Pancreas (tissue), 10 donors: ENCODE measurements at regions not wholly inside any gene's neighbourhood (a gene's known extent, or its start where the extent isn't known, plus 50 kb on each side); places are given as distances from the start of the nearest gene placed in this dataset.

Source experiments
- ATAC-seq, 4 donors: fragments of 200-7000 bp; cut with Tn5 transposase; one replicate each; pipeline versions ENCODE4 v1.8.0 to v1.9.1; 2020; ENCODE audit warnings: mild to moderate bottlenecking in 4 of 4, moderate library complexity in 4 of 4
- DNase-seq, 6 donors: peaks; one replicate each; pipeline ENCODE4 v3.0.0-alpha.2; 2020
- FAIRE-seq: peaks from 2 replicates; lab custom pipeline; 2012; peaks lifted over from hg19 to GRCh38; lab: Jason Lieb, UNC
- H3K27ac ChIP-seq, 4 donors: fragments of 200-600 bp; sonication (generic); 1 replicate in 3 of 4; 2 replicates in 1 of 4; pipeline versions ENCODE4 v1.5.0 to v1.8.0; 2020
- H3K27me3 ChIP-seq, 4 donors: fragments of 200-600 bp; one replicate each; pipeline ENCODE4 v1.8.0; 2021
- H3K36me3 ChIP-seq, 3 donors: fragments of 200-600 bp; sonication (generic) in 1 of 3; one replicate each; pipeline versions ENCODE4 v1.5.0 to v1.8.0; 2020 to 2021
- H3K4me1 ChIP-seq, 3 donors: fragments of 200-600 bp; one replicate each; pipeline ENCODE4 v1.8.0; 2021
- H3K4me3 ChIP-seq, 4 donors: fragments of 200-600 bp; sonication (generic) in 2 of 4; one replicate each; pipeline versions ENCODE4 v1.5.0 to v1.8.0; 2020 to 2021
- H3K9me3 ChIP-seq, 4 donors: fragments of 200-600 bp; one replicate each; pipeline ENCODE4 v1.8.0; 2021
- WGBS, 2 donors: extraction: QIAGEN DNeasy Blood & Tissue Kit; methylation state at CpG; one replicate each; pipeline ENCODE4 v1.1.7; 2013; 5-methylcytosine and 5-hydroxymethylcytosine counted together
- intact Hi-C, 3 donors: fragments of 100-400 bp; cut with DNase I; formaldehyde crosslinking; loops; one replicate each; pipeline versions ENCODE4 v1.11.1 to v1.14.2; 2022
- TF ChIP-seq, protein P1 (sequence below), 4 donors: fragments of 200-600 bp; sonication (generic) in 3 of 4; IDR thresholded peaks; one replicate each; pipeline versions ENCODE4 v1.5.0 to v1.8.0; 2021; ENCODE audit warnings: antibody characterized with exemption in 4 of 4
- donor health status: healthy with polysubstance abuse.
- donor health status: DM: no; HTN: no; CAD: no; lungs with moderate emphysema.
- donor health status: DM: no; HTN: no; CAD: no.
- donor health status: control.
- donor health status: control.
- donor health status: Bipolar disorder and iron deficiency.
- donor health status: DM: yes; HTN: yes; CAD: no.
- donor health status: DM: no; HTN: no; CAD: no.
- donor health status: DM: no; HTN: no; CAD: no.
- donor health status: DM: yes; HTN: yes; CAD: no.

- ATAC-seq (no peak), FAIRE-seq (no peak), DNase-seq (no peak)
- H3K27me3 ChIP-seq, result no peaks in the 10 kb centered on the region
- 80 to 81% methylated on average over 3 of the region's 3 CpGs for WGBS, 2 donors
- H3K27ac ChIP-seq, result no peak overlapping the region
- H3K9me3 ChIP-seq, result no peaks in the 10 kb centered on the region
- no peaks in the 10 kb centered on the region for H3K4me1 ChIP-seq
- no peak overlapping the region for H3K4me3 ChIP-seq
- TF ChIP-seq, protein P1, sequence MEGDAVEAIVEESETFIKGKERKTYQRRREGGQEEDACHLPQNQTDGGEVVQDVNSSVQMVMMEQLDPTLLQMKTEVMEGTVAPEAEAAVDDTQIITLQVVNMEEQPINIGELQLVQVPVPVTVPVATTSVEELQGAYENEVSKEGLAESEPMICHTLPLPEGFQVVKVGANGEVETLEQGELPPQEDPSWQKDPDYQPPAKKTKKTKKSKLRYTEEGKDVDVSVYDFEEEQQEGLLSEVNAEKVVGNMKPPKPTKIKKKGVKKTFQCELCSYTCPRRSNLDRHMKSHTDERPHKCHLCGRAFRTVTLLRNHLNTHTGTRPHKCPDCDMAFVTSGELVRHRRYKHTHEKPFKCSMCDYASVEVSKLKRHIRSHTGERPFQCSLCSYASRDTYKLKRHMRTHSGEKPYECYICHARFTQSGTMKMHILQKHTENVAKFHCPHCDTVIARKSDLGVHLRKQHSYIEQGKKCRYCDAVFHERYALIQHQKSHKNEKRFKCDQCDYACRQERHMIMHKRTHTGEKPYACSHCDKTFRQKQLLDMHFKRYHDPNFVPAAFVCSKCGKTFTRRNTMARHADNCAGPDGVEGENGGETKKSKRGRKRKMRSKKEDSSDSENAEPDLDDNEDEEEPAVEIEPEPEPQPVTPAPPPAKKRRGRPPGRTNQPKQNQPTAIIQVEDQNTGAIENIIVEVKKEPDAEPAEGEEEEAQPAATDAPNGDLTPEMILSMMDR (IDR thresholded peaks at IDR 0.05), result no peak
- intact Hi-C loops, result no loop called here
- H3K36me3 ChIP-seq, result no peaks in the 10 kb centered on the region
Measured at GRCh38 chr5:68843624-68844364, 250.0 kb upstream of the SLC30A5 start.

DNA sequence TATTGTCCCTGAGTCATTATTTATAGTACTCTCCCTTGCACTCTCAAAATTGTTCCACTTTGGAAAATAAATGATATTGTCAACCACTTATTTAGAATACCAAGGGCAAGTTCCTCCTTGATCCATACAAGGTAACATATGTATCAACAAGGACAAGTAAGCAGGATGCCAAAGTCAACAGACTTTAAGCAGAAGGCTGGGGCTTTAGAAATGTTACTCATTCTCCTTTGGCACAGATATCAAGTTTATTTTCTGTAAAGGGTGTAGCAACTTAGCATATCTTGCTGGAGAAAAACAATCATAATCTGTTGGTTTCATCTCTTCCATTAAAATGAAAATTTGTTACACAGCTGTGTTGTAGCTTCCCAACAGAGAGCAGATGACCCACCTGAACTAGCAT, 248.7 kb upstream of the SLC30A5 start:
- no peak for DNase-seq
- H3K4me1 ChIP-seq, result no peaks in the 10 kb centered on the region
- no peak overlapping the region for H3K27ac ChIP-seq
- TF ChIP-seq, protein P1 (IDR thresholded peaks at IDR 0.05), result no peak
- H3K27me3 ChIP-seq, result no peaks in the 10 kb centered on the region
- FAIRE-seq, result no peak
- ATAC-seq, result no peak
- no peak overlapping the region for H3K4me3 ChIP-seq
- H3K9me3 ChIP-seq, result no peaks in the 10 kb centered on the region
- H3K36me3 ChIP-seq, result no peaks in the 10 kb centered on the region
- intact Hi-C loops, result no loop called here

- no peak for ATAC-seq
- no peak for FAIRE-seq
- H3K4me3 ChIP-seq, result no peak overlapping the region
- TF ChIP-seq, protein P1 (IDR thresholded peaks at IDR 0.05), result no peak
- no peak overlapping the region for H3K27ac ChIP-seq
- H3K4me1 ChIP-seq, result no peaks in the 10 kb centered on the region
- no peaks in the 10 kb centered on the region for H3K27me3 ChIP-seq
- H3K9me3 ChIP-seq, result no peaks in the 10 kb centered on the region
- DNase-seq, result no peak
- intact Hi-C loops, result no loop called here
- 57 to 60% methylated on average over 3 of the region's 3 CpGs for WGBS, 2 donors
- no peaks in the 10 kb centered on the region for H3K36me3 ChIP-seq
Measured at GRCh38 chr5:68846828-68847227, 247.0 kb upstream of the SLC30A5 start.

- TF ChIP-seq, protein P1 (IDR thresholded peaks at IDR 0.05), result no peak
- no peak overlapping the region for H3K27ac ChIP-seq
- no peaks in the 10 kb centered on the region for H3K36me3 ChIP-seq
- 84 to 89% methylated on average over 3 of the region's 3 CpGs for WGBS, 2 donors
- intact Hi-C loops, result no loop called here
- FAIRE-seq (no peak), DNase-seq (no peak), ATAC-seq (no peak)
- no peaks in the 10 kb centered on the region for H3K4me1 ChIP-seq
- H3K9me3 ChIP-seq, result no peaks in the 10 kb centered on the region
- H3K27me3 ChIP-seq, result no peaks in the 10 kb centered on the region
- H3K4me3 ChIP-seq, result no peak overlapping the region
Measured at GRCh38 chr5:68848091-68848490, 245.7 kb upstream of the SLC30A5 start.

- H3K27ac ChIP-seq, result no peak overlapping the region
- FAIRE-seq (no peak), DNase-seq (no peak)
Measured at GRCh38 chr5:68849103-68849502, 244.7 kb upstream of the SLC30A5 start.

More at GRCh38 chr5:68849103-68849502, 244.7 kb upstream of the SLC30A5 start:
- TF ChIP-seq, protein P1 (IDR thresholded peaks at IDR 0.05), result no peak
- intact Hi-C loops, result no loop called here
- no peak overlapping the region for H3K4me3 ChIP-seq
- ATAC-seq, result no peak
- no peaks in the 10 kb centered on the region for H3K27me3 ChIP-seq
- no peaks in the 10 kb centered on the region for H3K4me1 ChIP-seq
- H3K36me3 ChIP-seq, result no peaks in the 10 kb centered on the region
- H3K9me3 ChIP-seq, result no peaks in the 10 kb centered on the region
